CD4-positive, alpha-beta T cell (primary cell): ENCODE measurements at regions not wholly inside any gene's neighbourhood (a gene's known extent, or its start where the extent isn't known, plus 50 kb on each side); places are given as distances from the start of the nearest gene placed in this dataset.

Experiments used
- ATAC-seq: fragments of 200-7000 bp; cut with Tn5 transposase; one replicate; pipeline ENCODE4 v1.10.0; 2022; ENCODE audit warnings: mild to moderate bottlenecking; ENCODE audit not compliant: poor library complexity
- CTCF ChIA-PET: fragments of 350-600 bp; sonication (Branson Sonifier 250); formaldehyde crosslinking; loops from one replicate; lab custom pipeline; 2021; ENCODE audit warnings: antibody characterized with exemption, inconsistent platforms; lab: Charles Lee
- POLR2A ChIA-PET: fragments of 350-600 bp; sonication (Branson Sonifier 250); formaldehyde crosslinking; loops from one replicate; lab custom pipeline; 2021; ENCODE audit warnings: antibody characterized with exemption, inconsistent platforms; lab: Charles Lee
- DNase-seq, 14 experiments: peaks; one replicate each; pipeline ENCODE4 v3.0.0-alpha.2; 2013 to 2020; ENCODE audit warnings: mixed read lengths in 2 of 14
- H3K27ac ChIP-seq, 2 donors: one replicate each; pipeline versions ENCODE4 v1.5.1 to v1.7.0; 2013; ENCODE audit warnings: low read length in 2 of 2, low read depth in 1 of 2, mild to moderate bottlenecking in 1 of 2
- H3K27me3 ChIP-seq, 2 experiments: 1 replicate in 1 of 2; 2 replicates in 1 of 2; pipeline versions ENCODE4 v1.6.1 to v1.7.0; 2013; ENCODE audit warnings: low read length in 2 of 2, control low read depth in 1 of 2, mild to moderate bottlenecking in 1 of 2, moderate library complexity in 1 of 2; ENCODE audit not compliant: insufficient read depth in 2 of 2, control insufficient read depth in 1 of 2
- H3K36me3 ChIP-seq: one replicate; pipeline ENCODE4 v1.6.1; 2013; ENCODE audit warnings: low read length, control low read depth; ENCODE audit not compliant: insufficient read depth
- H3K4me1 ChIP-seq: one replicate; pipeline ENCODE4 v1.6.1; 2013; ENCODE audit warnings: low read length, control low read depth; ENCODE audit not compliant: insufficient read depth
- H3K4me3 ChIP-seq: one replicate; pipeline ENCODE4 v1.5.1; 2013; ENCODE audit warnings: mild to moderate bottlenecking, low read length, moderate library complexity
- H3K9me3 ChIP-seq, 2 experiments: 1 replicate in 1 of 2; 2 replicates in 1 of 2; pipeline versions ENCODE4 v1.6.1 to v1.7.0; 2013; ENCODE audit warnings: low read length in 2 of 2, mild to moderate bottlenecking in 2 of 2, control low read depth in 1 of 2, moderate library complexity in 1 of 2; ENCODE audit not compliant: control insufficient read depth in 1 of 2, insufficient read depth in 1 of 2
- H3K27ac Mint-ChIP-seq: one replicate; pipeline ENCODE4 v1.8.0; 2020; ENCODE audit warnings: mixed read lengths
- H3K27me3 Mint-ChIP-seq: one replicate; pipeline ENCODE4 v1.8.0; 2021; ENCODE audit warnings: mixed read lengths
- H3K36me3 Mint-ChIP-seq: one replicate; pipeline ENCODE4 v1.8.0; 2021; ENCODE audit warnings: low read depth, mixed read lengths
- H3K4me1 Mint-ChIP-seq: one replicate; pipeline ENCODE4 v1.8.0; 2021; ENCODE audit warnings: low read depth, mixed read lengths
- H3K4me3 Mint-ChIP-seq: one replicate; pipeline ENCODE4 v1.8.0; 2020; ENCODE audit warnings: mild to moderate bottlenecking, mixed read lengths
- H3K9me3 Mint-ChIP-seq: one replicate; pipeline ENCODE4 v1.8.0; 2020; ENCODE audit warnings: mixed read lengths
- CTCF ChIP-seq: fragments of 200-600 bp; IDR thresholded peaks from one replicate; pipeline ENCODE4 v1.8.0; 2022; ENCODE audit warnings: antibody characterized with exemption, mild to moderate bottlenecking
- intact Hi-C, 2 experiments: fragments of 100-400 bp; cut with DNase I in 1 of 2; cut with micrococcal nuclease in 1 of 2; formaldehyde crosslinking; loops; one replicate each; pipeline versions ENCODE4 v1.15.1 to v1.9.0; 2023 to 2025; cut with DNase I, micrococcal nuclease

GRCh38 chr14:58839233-58839632 is 201.5 kb downstream of the DACT1 start:
- H3K9me3 Mint-ChIP-seq, result no peaks in the 10 kb centered on the region
- Histone ChIP-seq H3K9me3 (no peaks in the 10 kb centered on the region), H3K27me3 (no peaks in the 10 kb centered on the region), H3K4me1 (no peaks in the 10 kb centered on the region), H3K27ac (no peak overlapping the region), H3K36me3 (no peaks in the 10 kb centered on the region), H3K4me3 (no peak overlapping the region)
- no peaks in the 10 kb centered on the region for H3K27me3 Mint-ChIP-seq
- no peak for TF ChIP-seq CTCF
- CTCF ChIA-PET, result no interaction called here
- POLR2A ChIA-PET, result no interaction called here
- no peaks in the 10 kb centered on the region for H3K4me1 Mint-ChIP-seq
- H3K4me3 Mint-ChIP-seq, result no peak overlapping the region
- DNase-seq (no peak), ATAC-seq (no peak)
- intact Hi-C loops, result loop anchor here in 1 of 2 experiments (1.0 kb wide), 1 partner anchor 31 kb away; no protein-coding TSS in a partner anchor
- H3K27ac Mint-ChIP-seq, result no peak overlapping the region
- H3K36me3 Mint-ChIP-seq, result no peaks in the 10 kb centered on the region

- no peaks in the 10 kb centered on the region for H3K27me3 Mint-ChIP-seq
Measured at GRCh38 chr14:58844544-58844943, 206.8 kb downstream of the DACT1 start.

GRCh38 chr14:58846682-58847465 is 209.1 kb downstream of the DACT1 start:
- Mint-ChIP-seq H3K27ac (no peak overlapping the region), H3K9me3 (no peaks in the 10 kb centered on the region), H3K4me3 (no peak overlapping the region), H3K27me3 (no peaks in the 10 kb centered on the region), H3K36me3 (no peaks in the 10 kb centered on the region), H3K4me1 (no peaks in the 10 kb centered on the region)
- Histone ChIP-seq H3K27me3 (no peaks in the 10 kb centered on the region), H3K36me3 (no peaks in the 10 kb centered on the region), H3K4me1 (no peaks in the 10 kb centered on the region), H3K9me3 (no peaks in the 10 kb centered on the region), H3K27ac (no peak overlapping the region), H3K4me3 (no peak overlapping the region)
- intact Hi-C loops, result no loop called here
- POLR2A ChIA-PET, result no interaction called here
- ATAC-seq, result no peak
- TF ChIP-seq CTCF, result no peak
- DNase-seq, result no peak
- CTCF ChIA-PET, result no interaction called here

More at GRCh38 chr14:58844544-58844943, 206.8 kb downstream of the DACT1 start:
- H3K9me3 Mint-ChIP-seq, result no peaks in the 10 kb centered on the region
- Histone ChIP-seq H3K9me3 (no peaks in the 10 kb centered on the region), H3K27me3 (no peaks in the 10 kb centered on the region), H3K4me3 (no peak overlapping the region), H3K36me3 (no peaks in the 10 kb centered on the region), H3K4me1 (no peaks in the 10 kb centered on the region), H3K27ac (no peak overlapping the region)
- DNase-seq, result no peak
- H3K4me1 Mint-ChIP-seq, result no peaks in the 10 kb centered on the region
- ChIA-PET POLR2A (no interaction called here), CTCF (interaction anchor here (0.9 kb wide), 1 partner anchor 17 kb away, joined by 3 read pairs; no protein-coding TSS in a partner anchor)
- ATAC-seq, result no peak
- intact Hi-C loops, result no loop called here
- H3K4me3 Mint-ChIP-seq, result no peak overlapping the region
- H3K27ac Mint-ChIP-seq, result no peak overlapping the region
- TF ChIP-seq CTCF, result no peak
- no peaks in the 10 kb centered on the region for H3K36me3 Mint-ChIP-seq
